GM23338 (cell line): ENCODE measurements at regions not wholly inside any gene's neighbourhood (a gene's known extent, or its start where the extent isn't known, plus 50 kb on each side); places are given as distances from the start of the nearest gene placed in this dataset.

Experiments used
- ATAC-seq: fragments of 200-7000 bp; cut with Tn5 transposase; 3 replicates; pipeline ENCODE4 v1.9.1; 2020
- DNase-seq: peaks from one replicate; pipeline ENCODE4 v3.0.0-alpha.2; 2015; ENCODE audit warnings: low spot score
- H2AFZ ChIP-seq: fragments of 200-600 bp; sonication (generic); 2 replicates; pipeline ENCODE4 v1.8.0; 2016; ENCODE audit warnings: antibody characterized with exemption, mild to moderate bottlenecking, moderate library complexity
- H3F3A ChIP-seq: fragments of 200-600 bp; sonication (generic); replicated peaks from 2 replicates; pipeline ENCODE4 v1.8.0; 2017; ENCODE audit warnings: antibody characterized with exemption, mixed run types, low read depth
- H3K27ac ChIP-seq: fragments of 200-600 bp; sonication (generic); 2 replicates; pipeline ENCODE4 v1.6.1; 2016; ENCODE audit warnings: low read depth
- H3K27me3 ChIP-seq: fragments of 200-600 bp; sonication (generic); 2 replicates; pipeline ENCODE4 v1.8.0; 2016; ENCODE audit warnings: mild to moderate bottlenecking, mixed run types, moderate library complexity; ENCODE audit not compliant: insufficient read depth
- H3K36me3 ChIP-seq: fragments of 200-600 bp; sonication (generic); 2 replicates; pipeline ENCODE4 v1.8.0; 2016; ENCODE audit warnings: mild to moderate bottlenecking; ENCODE audit not compliant: insufficient read depth
- H3K4me1 ChIP-seq: fragments of 200-600 bp; sonication (generic); 2 replicates; pipeline ENCODE4 v1.8.0; 2016; ENCODE audit warnings: mild to moderate bottlenecking, moderate library complexity; ENCODE audit not compliant: insufficient read depth
- H3K4me2 ChIP-seq: fragments of 200-600 bp; sonication (generic); 2 replicates; pipeline ENCODE4 v1.7.1; 2017; ENCODE audit warnings: mixed run types
- H3K4me3 ChIP-seq: fragments of 200-600 bp; sonication (generic); 2 replicates; pipeline ENCODE4 v1.6.1; 2016; ENCODE audit warnings: mixed run types
- H3K79me2 ChIP-seq: fragments of 200-600 bp; sonication (generic); replicated peaks from 2 replicates; pipeline ENCODE4 v1.8.0; 2017; ENCODE audit warnings: mild to moderate bottlenecking; ENCODE audit not compliant: insufficient read depth
- H3K9me2 ChIP-seq: fragments of 200-600 bp; sonication (generic); 2 replicates; pipeline ENCODE4 v1.8.0; 2017; ENCODE audit not compliant: insufficient read depth
- H4K20me1 ChIP-seq: fragments of 200-600 bp; sonication (generic); replicated peaks from 2 replicates; pipeline ENCODE4 v1.8.0; 2017; ENCODE audit warnings: mild to moderate bottlenecking; ENCODE audit not compliant: insufficient read depth
- H3K27ac Mint-ChIP-seq: 2 replicates; pipeline ENCODE4 v1.8.0; 2020; ENCODE audit warnings: inconsistent platforms, mild to moderate bottlenecking, moderate library complexity, mixed read lengths
- H3K27me3 Mint-ChIP-seq: 3 replicates; pipeline ENCODE4 v1.8.0; 2022; ENCODE audit warnings: low read depth, mild to moderate bottlenecking, moderate library complexity, mixed read lengths, inconsistent platforms; ENCODE audit not compliant: insufficient read depth, poor library complexity
- H3K36me3 Mint-ChIP-seq: 3 replicates; pipeline ENCODE4 v1.8.0; 2021; ENCODE audit warnings: low read depth, mild to moderate bottlenecking, inconsistent platforms, moderate library complexity, mixed read lengths
- H3K4me1 Mint-ChIP-seq: 3 replicates; pipeline ENCODE4 v1.8.0; 2020; ENCODE audit warnings: mild to moderate bottlenecking, inconsistent platforms, mixed read lengths
- H3K4me3 Mint-ChIP-seq: 3 replicates; pipeline ENCODE4 v1.8.0; 2021; ENCODE audit warnings: moderate library complexity, mild to moderate bottlenecking, inconsistent platforms, mixed read lengths
- H3K9me3 Mint-ChIP-seq: 3 replicates; pipeline ENCODE4 v1.8.0; 2020; ENCODE audit warnings: moderate library complexity, mild to moderate bottlenecking, inconsistent platforms, mixed read lengths
- CREB1 ChIP-seq: fragments of 250-450 bp; sonication (Bioruptor Pico); IDR thresholded peaks from 2 replicates; pipeline ENCODE4 v1.5.0; 2020; ENCODE audit warnings: low read depth, mild to moderate bottlenecking, moderate library complexity
- EZH2 ChIP-seq: fragments of 200-600 bp; sonication (generic); IDR thresholded peaks from one replicate; pipeline ENCODE4 v1.8.0; 2017; ENCODE audit warnings: antibody characterized with exemption, mild to moderate bottlenecking, low read depth; ENCODE audit not compliant: unreplicated experiment
- EZH2phosphoT487 ChIP-seq: fragments of 200-600 bp; sonication (generic); IDR thresholded peaks from one replicate; pipeline ENCODE4 v1.8.1; 2018; ENCODE audit warnings: antibody characterized with exemption; ENCODE audit not compliant: unreplicated experiment
- NANOG ChIP-seq: IDR thresholded peaks from 2 replicates; pipeline ENCODE4 v1.6.1; 2016; ENCODE audit warnings: antibody characterized with exemption, borderline replicate concordance
- POLR2AphosphoS5 ChIP-seq: IDR thresholded peaks from 2 replicates; pipeline ENCODE4 v1.6.1; 2016; ENCODE audit warnings: antibody characterized with exemption, low read depth
- STAT1 ChIP-seq: IDR thresholded peaks from one replicate; pipeline ENCODE4 v1.6.1; 2016; ENCODE audit warnings: antibody characterized with exemption; ENCODE audit not compliant: unreplicated experiment
- ZNF114 ChIP-seq: fragments of 250-450 bp; sonication (Bioruptor Pico); IDR thresholded peaks from 2 replicates; pipeline ENCODE4 v1.5.0; 2020; ENCODE audit warnings: mild to moderate bottlenecking, moderate library complexity
- ZNF331 ChIP-seq: fragments of 250-450 bp; sonication (Bioruptor Pico); IDR thresholded peaks from 2 replicates; pipeline ENCODE4 v1.5.0; 2020; ENCODE audit warnings: low read depth, mild to moderate bottlenecking, moderate library complexity
- TF ChIP-seq, protein P1 (sequence below): fragments of 250-450 bp; sonication (Bioruptor Pico); IDR thresholded peaks from 2 replicates; pipeline ENCODE4 v1.5.0; 2020; ENCODE audit warnings: mild to moderate bottlenecking, moderate library complexity
- TF ChIP-seq, protein P2 (sequence below): IDR thresholded peaks from one replicate; pipeline ENCODE4 v1.6.1; 2018; ENCODE audit warnings: antibody characterized with exemption; ENCODE audit not compliant: unreplicated experiment
- TF ChIP-seq, protein P3 (sequence below): IDR thresholded peaks from 2 replicates; pipeline ENCODE4 v1.6.1; 2016; ENCODE audit warnings: antibody characterized with exemption
- TF ChIP-seq, protein P4 (sequence below), 2 experiments: fragments of 200-600 bp in 1 of 2; sonication (generic) in 1 of 2; conservative IDR thresholded peaks; 2 replicates each; pipeline versions ENCODE4 v1.5.1 to v1.6.1; 2016 to 2017; ENCODE audit warnings: antibody characterized with exemption in 2 of 2, low read depth in 2 of 2, mild to moderate bottlenecking in 2 of 2, moderate library complexity in 1 of 2

DNA sequence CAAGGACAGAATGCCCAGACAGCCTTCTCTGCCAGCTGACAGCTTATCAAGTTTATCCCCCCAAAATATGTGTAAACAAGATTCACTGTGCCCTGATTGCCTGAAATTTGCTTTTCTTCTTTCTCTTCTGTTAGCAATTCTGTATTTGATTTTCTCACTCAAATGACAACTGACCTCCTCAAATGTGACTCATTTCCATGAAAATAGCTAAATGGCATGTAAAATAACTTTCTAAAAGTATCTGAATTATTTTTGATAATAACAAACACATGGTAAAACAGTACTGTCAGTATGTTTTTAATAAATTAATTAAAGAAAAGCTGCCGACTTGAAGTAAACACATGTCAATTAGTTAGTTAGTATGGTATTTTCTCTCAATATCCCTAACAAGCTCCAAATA lies 202.3 kb upstream of the STAC start:
- ATAC-seq, result no peak
- H3K9me3 Mint-ChIP-seq, result no peaks in the 10 kb centered on the region
- Histone ChIP-seq H3K36me3 (no peaks in the 10 kb centered on the region), H4K20me1 (no peaks in the 10 kb centered on the region), H3K27ac (no peak overlapping the region), H3K4me3 (no peak overlapping the region), H2AFZ (no peak overlapping the region), H3F3A (no peaks in the 10 kb centered on the region), H3K9me2 (no peaks in the 10 kb centered on the region), H3K4me1 (peaks cover 24% of the 10 kb centered on the region), H3K79me2 (no peaks in the 10 kb centered on the region), H3K4me2 (no peak overlapping the region), H3K27me3 (no peaks in the 10 kb centered on the region)
- H3K36me3 Mint-ChIP-seq, result no peaks in the 10 kb centered on the region
- peaks cover 26% of the 10 kb centered on the region for H3K4me1 Mint-ChIP-seq
- H3K27ac Mint-ChIP-seq, result no peak overlapping the region
- no peak for DNase-seq
- H3K4me3 Mint-ChIP-seq, result no peak overlapping the region; the same call in 2 of the 3 replicates
- peaks cover 6% of the 10 kb centered on the region for H3K27me3 Mint-ChIP-seq
- TF ChIP-seq NANOG (no peak), ZNF331 (CRISPR knock-in tag) (no peak), ZNF114 (CRISPR knock-in tag) (no peak), CREB1 (CRISPR knock-in tag) (no peak), POLR2AphosphoS5 (no peak), STAT1 (no peak), EZH2phosphoT487 (no peak), EZH2 (no peak)
- TF ChIP-seq, protein P1, sequence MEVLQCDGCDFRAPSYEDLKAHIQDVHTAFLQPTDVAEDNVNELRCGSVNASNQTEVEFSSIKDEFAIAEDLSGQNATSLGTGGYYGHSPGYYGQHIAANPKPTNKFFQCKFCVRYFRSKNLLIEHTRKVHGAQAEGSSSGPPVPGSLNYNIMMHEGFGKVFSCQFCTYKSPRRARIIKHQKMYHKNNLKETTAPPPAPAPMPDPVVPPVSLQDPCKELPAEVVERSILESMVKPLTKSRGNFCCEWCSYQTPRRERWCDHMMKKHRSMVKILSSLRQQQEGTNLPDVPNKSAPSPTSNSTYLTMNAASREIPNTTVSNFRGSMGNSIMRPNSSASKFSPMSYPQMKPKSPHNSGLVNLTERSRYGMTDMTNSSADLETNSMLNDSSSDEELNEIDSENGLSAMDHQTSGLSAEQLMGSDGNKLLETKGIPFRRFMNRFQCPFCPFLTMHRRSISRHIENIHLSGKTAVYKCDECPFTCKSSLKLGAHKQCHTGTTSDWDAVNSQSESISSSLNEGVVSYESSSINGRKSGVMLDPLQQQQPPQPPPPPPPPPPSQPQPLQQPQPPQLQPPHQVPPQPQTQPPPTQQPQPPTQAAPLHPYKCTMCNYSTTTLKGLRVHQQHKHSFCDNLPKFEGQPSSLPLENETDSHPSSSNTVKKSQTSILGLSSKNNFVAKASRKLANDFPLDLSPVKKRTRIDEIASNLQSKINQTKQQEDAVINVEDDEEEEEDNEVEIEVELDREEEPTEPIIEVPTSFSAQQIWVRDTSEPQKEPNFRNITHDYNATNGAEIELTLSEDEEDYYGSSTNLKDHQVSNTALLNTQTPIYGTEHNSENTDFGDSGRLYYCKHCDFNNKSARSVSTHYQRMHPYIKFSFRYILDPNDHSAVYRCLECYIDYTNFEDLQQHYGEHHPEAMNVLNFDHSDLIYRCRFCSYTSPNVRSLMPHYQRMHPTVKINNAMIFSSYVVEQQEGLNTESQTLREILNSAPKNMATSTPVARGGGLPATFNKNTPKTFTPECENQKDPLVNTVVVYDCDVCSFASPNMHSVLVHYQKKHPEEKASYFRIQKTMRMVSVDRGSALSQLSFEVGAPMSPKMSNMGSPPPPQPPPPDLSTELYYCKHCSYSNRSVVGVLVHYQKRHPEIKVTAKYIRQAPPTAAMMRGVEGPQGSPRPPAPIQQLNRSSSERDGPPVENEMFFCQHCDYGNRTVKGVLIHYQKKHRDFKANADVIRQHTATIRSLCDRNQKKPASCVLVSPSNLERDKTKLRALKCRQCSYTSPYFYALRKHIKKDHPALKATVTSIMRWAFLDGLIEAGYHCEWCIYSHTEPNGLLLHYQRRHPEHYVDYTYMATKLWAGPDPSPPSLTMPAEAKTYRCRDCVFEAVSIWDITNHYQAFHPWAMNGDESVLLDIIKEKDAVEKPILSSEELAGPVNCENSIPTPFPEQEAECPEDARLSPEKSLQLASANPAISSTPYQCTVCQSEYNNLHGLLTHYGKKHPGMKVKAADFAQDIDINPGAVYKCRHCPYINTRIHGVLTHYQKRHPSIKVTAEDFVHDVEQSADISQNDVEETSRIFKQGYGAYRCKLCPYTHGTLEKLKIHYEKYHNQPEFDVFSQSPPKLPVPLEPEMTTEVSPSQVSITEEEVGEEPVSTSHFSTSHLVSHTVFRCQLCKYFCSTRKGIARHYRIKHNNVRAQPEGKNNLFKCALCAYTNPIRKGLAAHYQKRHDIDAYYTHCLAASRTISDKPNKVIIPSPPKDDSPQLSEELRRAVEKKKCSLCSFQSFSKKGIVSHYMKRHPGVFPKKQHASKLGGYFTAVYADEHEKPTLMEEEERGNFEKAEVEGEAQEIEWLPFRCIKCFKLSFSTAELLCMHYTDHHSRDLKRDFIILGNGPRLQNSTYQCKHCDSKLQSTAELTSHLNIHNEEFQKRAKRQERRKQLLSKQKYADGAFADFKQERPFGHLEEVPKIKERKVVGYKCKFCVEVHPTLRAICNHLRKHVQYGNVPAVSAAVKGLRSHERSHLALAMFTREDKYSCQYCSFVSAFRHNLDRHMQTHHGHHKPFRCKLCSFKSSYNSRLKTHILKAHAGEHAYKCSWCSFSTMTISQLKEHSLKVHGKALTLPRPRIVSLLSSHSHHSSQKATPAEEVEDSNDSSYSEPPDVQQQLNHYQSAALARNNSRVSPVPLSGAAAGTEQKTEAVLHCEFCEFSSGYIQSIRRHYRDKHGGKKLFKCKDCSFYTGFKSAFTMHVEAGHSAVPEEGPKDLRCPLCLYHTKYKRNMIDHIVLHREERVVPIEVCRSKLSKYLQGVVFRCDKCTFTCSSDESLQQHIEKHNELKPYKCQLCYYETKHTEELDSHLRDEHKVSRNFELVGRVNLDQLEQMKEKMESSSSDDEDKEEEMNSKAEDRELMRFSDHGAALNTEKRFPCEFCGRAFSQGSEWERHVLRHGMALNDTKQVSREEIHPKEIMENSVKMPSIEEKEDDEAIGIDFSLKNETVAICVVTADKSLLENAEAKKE (CRISPR knock-in tag), result no peak
- TF ChIP-seq, protein P2, sequence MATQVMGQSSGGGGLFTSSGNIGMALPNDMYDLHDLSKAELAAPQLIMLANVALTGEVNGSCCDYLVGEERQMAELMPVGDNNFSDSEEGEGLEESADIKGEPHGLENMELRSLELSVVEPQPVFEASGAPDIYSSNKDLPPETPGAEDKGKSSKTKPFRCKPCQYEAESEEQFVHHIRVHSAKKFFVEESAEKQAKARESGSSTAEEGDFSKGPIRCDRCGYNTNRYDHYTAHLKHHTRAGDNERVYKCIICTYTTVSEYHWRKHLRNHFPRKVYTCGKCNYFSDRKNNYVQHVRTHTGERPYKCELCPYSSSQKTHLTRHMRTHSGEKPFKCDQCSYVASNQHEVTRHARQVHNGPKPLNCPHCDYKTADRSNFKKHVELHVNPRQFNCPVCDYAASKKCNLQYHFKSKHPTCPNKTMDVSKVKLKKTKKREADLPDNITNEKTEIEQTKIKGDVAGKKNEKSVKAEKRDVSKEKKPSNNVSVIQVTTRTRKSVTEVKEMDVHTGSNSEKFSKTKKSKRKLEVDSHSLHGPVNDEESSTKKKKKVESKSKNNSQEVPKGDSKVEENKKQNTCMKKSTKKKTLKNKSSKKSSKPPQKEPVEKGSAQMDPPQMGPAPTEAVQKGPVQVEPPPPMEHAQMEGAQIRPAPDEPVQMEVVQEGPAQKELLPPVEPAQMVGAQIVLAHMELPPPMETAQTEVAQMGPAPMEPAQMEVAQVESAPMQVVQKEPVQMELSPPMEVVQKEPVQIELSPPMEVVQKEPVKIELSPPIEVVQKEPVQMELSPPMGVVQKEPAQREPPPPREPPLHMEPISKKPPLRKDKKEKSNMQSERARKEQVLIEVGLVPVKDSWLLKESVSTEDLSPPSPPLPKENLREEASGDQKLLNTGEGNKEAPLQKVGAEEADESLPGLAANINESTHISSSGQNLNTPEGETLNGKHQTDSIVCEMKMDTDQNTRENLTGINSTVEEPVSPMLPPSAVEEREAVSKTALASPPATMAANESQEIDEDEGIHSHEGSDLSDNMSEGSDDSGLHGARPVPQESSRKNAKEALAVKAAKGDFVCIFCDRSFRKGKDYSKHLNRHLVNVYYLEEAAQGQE, result no peak
- TF ChIP-seq, protein P3, sequence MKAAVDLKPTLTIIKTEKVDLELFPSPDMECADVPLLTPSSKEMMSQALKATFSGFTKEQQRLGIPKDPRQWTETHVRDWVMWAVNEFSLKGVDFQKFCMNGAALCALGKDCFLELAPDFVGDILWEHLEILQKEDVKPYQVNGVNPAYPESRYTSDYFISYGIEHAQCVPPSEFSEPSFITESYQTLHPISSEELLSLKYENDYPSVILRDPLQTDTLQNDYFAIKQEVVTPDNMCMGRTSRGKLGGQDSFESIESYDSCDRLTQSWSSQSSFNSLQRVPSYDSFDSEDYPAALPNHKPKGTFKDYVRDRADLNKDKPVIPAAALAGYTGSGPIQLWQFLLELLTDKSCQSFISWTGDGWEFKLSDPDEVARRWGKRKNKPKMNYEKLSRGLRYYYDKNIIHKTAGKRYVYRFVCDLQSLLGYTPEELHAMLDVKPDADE, result no peak
- TF ChIP-seq, protein P4, sequence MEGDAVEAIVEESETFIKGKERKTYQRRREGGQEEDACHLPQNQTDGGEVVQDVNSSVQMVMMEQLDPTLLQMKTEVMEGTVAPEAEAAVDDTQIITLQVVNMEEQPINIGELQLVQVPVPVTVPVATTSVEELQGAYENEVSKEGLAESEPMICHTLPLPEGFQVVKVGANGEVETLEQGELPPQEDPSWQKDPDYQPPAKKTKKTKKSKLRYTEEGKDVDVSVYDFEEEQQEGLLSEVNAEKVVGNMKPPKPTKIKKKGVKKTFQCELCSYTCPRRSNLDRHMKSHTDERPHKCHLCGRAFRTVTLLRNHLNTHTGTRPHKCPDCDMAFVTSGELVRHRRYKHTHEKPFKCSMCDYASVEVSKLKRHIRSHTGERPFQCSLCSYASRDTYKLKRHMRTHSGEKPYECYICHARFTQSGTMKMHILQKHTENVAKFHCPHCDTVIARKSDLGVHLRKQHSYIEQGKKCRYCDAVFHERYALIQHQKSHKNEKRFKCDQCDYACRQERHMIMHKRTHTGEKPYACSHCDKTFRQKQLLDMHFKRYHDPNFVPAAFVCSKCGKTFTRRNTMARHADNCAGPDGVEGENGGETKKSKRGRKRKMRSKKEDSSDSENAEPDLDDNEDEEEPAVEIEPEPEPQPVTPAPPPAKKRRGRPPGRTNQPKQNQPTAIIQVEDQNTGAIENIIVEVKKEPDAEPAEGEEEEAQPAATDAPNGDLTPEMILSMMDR (conservative IDR thresholded peaks at IDR 0.05; ENCODE audit: low read depth in 2 of 2), result no peak
